ENCODE measurements at regions not wholly inside any gene's neighbourhood (a gene's known extent, or its start where the extent isn't known, plus 50 kb on each side); places are given as distances from the start of the nearest gene placed in this dataset.

GRCh38 chr14:71396050-71396677 lies 488.9 kb downstream of the PCNX1 start:
- H3K36me3 Mint-ChIP-seq (ENCODE audit: low read depth): no peaks in the 10 kb centered on the region
- H3F3A ChIP-seq (replicated peaks; ENCODE audit: low read depth): no peaks in the 10 kb centered on the region
- no peak overlapping the region for H3K4me2 ChIP-seq
- no peaks in the 10 kb centered on the region for H3K9me2 ChIP-seq (ENCODE audit: insufficient read depth)
- TF ChIP-seq REST (IDR thresholded peaks at IDR 0.05; ENCODE audit: unreplicated experiment) (no peak), EZH2 (IDR thresholded peaks at IDR 0.05; ENCODE audit: low read depth, unreplicated experiment) (no peak)
- no peak overlapping the region for H3K4me3 ChIP-seq
- H3K27ac ChIP-seq (ENCODE audit: low read depth): no peak overlapping the region
- no peak for ATAC-seq
- DNase-seq (ENCODE audit: low spot score): no peak
- H3K4me1 Mint-ChIP-seq: peaks cover 16% of the 10 kb centered on the region
- peaks cover 81% of the 10 kb centered on the region for H3K79me2 ChIP-seq (replicated peaks; ENCODE audit: insufficient read depth)
- peaks cover 4% of the 10 kb centered on the region for H3K4me1 ChIP-seq (ENCODE audit: insufficient read depth)
- no peaks in the 10 kb centered on the region for H3K27me3 ChIP-seq (ENCODE audit: insufficient read depth)
- H2AFZ ChIP-seq: no peak overlapping the region
- H4K20me1 ChIP-seq (replicated peaks; ENCODE audit: insufficient read depth): no peaks in the 10 kb centered on the region; the same call in none of the 2 replicates
- no peak overlapping the region for H3K27ac Mint-ChIP-seq
- H3K4me3 Mint-ChIP-seq: no peak overlapping the region
- H3K9me3 Mint-ChIP-seq: no peaks in the 10 kb centered on the region
- H3K27me3 Mint-ChIP-seq (ENCODE audit: insufficient read depth, low read depth, poor library complexity): peaks cover 1% of the 10 kb centered on the region
- no peaks in the 10 kb centered on the region for H3K36me3 ChIP-seq (ENCODE audit: insufficient read depth)

DNA sequence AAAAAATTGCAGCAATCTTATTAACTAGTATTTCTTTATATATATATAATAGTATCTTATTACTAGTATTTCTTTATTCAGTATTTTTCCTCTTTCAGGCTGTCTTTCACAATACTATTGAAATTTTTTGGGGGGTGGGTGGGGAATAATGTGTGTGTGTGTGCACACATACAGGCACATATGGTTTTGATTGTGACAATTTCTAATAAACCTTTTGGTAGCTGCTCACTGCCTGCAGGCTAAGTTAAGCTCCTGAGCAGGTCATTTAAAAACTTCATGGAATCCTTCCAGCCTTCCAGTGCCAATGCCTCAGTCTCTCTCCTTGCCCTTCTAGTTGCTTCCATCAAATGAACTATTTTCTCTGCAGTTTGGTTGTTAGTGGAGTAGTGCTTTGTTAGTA lies 490.1 kb downstream of the PCNX1 start:
- H3K4me3 ChIP-seq: no peak overlapping the region
- peaks cover 87% of the 10 kb centered on the region for H3K79me2 ChIP-seq (replicated peaks; ENCODE audit: insufficient read depth)
- no peak overlapping the region for H3K4me3 Mint-ChIP-seq
- no peaks in the 10 kb centered on the region for H3K36me3 Mint-ChIP-seq (ENCODE audit: low read depth)
- no peaks in the 10 kb centered on the region for H3K9me3 Mint-ChIP-seq
- peaks cover 16% of the 10 kb centered on the region for H3K4me1 Mint-ChIP-seq
- H3K4me2 ChIP-seq: no peak overlapping the region
- H3K36me3 ChIP-seq (ENCODE audit: insufficient read depth): no peaks in the 10 kb centered on the region
- H3K9me2 ChIP-seq (ENCODE audit: insufficient read depth): no peaks in the 10 kb centered on the region
- no peak overlapping the region for H3K27ac Mint-ChIP-seq
- H3F3A ChIP-seq (replicated peaks; ENCODE audit: low read depth): no peaks in the 10 kb centered on the region
- no peaks in the 10 kb centered on the region; the same call in none of the 2 replicates for H4K20me1 ChIP-seq (replicated peaks; ENCODE audit: insufficient read depth)
- H3K27me3 ChIP-seq (ENCODE audit: insufficient read depth): no peaks in the 10 kb centered on the region
- no peak overlapping the region for H3K27ac ChIP-seq (ENCODE audit: low read depth)
- no peak for ATAC-seq
- no peak for DNase-seq (ENCODE audit: low spot score)
- no peak overlapping the region for H2AFZ ChIP-seq
- peaks cover 4% of the 10 kb centered on the region for H3K4me1 ChIP-seq (ENCODE audit: insufficient read depth)
- peaks cover 1% of the 10 kb centered on the region for H3K27me3 Mint-ChIP-seq (ENCODE audit: insufficient read depth, low read depth, poor library complexity)
- no peak for TF ChIP-seq NANOG (IDR thresholded peaks at IDR 0.05; ENCODE audit: borderline replicate concordance)
- TF ChIP-seq CREB1 (CRISPR knock-in tag; IDR thresholded peaks at IDR 0.05; ENCODE audit: low read depth): no peak
- TF ChIP-seq, protein P1, sequence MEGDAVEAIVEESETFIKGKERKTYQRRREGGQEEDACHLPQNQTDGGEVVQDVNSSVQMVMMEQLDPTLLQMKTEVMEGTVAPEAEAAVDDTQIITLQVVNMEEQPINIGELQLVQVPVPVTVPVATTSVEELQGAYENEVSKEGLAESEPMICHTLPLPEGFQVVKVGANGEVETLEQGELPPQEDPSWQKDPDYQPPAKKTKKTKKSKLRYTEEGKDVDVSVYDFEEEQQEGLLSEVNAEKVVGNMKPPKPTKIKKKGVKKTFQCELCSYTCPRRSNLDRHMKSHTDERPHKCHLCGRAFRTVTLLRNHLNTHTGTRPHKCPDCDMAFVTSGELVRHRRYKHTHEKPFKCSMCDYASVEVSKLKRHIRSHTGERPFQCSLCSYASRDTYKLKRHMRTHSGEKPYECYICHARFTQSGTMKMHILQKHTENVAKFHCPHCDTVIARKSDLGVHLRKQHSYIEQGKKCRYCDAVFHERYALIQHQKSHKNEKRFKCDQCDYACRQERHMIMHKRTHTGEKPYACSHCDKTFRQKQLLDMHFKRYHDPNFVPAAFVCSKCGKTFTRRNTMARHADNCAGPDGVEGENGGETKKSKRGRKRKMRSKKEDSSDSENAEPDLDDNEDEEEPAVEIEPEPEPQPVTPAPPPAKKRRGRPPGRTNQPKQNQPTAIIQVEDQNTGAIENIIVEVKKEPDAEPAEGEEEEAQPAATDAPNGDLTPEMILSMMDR (conservative IDR thresholded peaks at IDR 0.05; ENCODE audit: low read depth in 2 of 2): no peak
- TF ChIP-seq JUNB (IDR thresholded peaks at IDR 0.05; ENCODE audit: unreplicated experiment): no peak
- no peak for TF ChIP-seq EZH2phosphoT487 (IDR thresholded peaks at IDR 0.05; ENCODE audit: unreplicated experiment)
- no peak for TF ChIP-seq POLR2AphosphoS5 (IDR thresholded peaks at IDR 0.05; ENCODE audit: low read depth)
- TF ChIP-seq REST (IDR thresholded peaks at IDR 0.05; ENCODE audit: unreplicated experiment): no peak
- TF ChIP-seq ZNF331 (CRISPR knock-in tag; IDR thresholded peaks at IDR 0.05; ENCODE audit: low read depth): no peak
- TF ChIP-seq ZNF114 (CRISPR knock-in tag; IDR thresholded peaks at IDR 0.05): no peak
- no peak for TF ChIP-seq ETS1 (IDR thresholded peaks at IDR 0.05)
- no peak for TF ChIP-seq STAT1 (IDR thresholded peaks at IDR 0.05; ENCODE audit: unreplicated experiment)
- no peak for TF ChIP-seq EZH2 (IDR thresholded peaks at IDR 0.05; ENCODE audit: low read depth, unreplicated experiment)

Measured in GM23338 (cell line).